GM18858 (cell line): ENCODE measurements at regions not wholly inside any gene's neighbourhood (a gene's known extent, or its start where the extent isn't known, plus 50 kb on each side); places are given as distances from the start of the nearest gene placed in this dataset.

ENCODE experiments used
- ATAC-seq: cut with Tn5 transposase; IDR thresholded peaks from one replicate; pipeline ENCODE4 v1.9.1; 2021; ENCODE audit not compliant: unreplicated experiment

- ATAC-seq: no peak
These were observed 376.9 kb downstream of the PPP3CA start for GRCh38 chr4:100970414-100970813.

- ATAC-seq: no peak
These were observed 377.4 kb downstream of the PPP3CA start for GRCh38 chr4:100969925-100970324.

GRCh38 chr4:100968046-100968445 lies 379.3 kb downstream of the PPP3CA start:
- no peak for ATAC-seq

- ATAC-seq: no peak
These were observed 383.7 kb downstream of the PPP3CA start for GRCh38 chr4:100963627-100964026.

GRCh38 chr4:100962698-100963097 lies 384.6 kb downstream of the PPP3CA start:
- ATAC-seq: peak; percentile 77

- ATAC-seq: no peak
These were observed 387.1 kb downstream of the PPP3CA start for GRCh38 chr4:100960232-100960631.

GRCh38 chr4:100954046-100954445 lies 393.3 kb downstream of the PPP3CA start:
- ATAC-seq: no peak

GRCh38 chr4:100953616-100954015 lies 393.7 kb downstream of the PPP3CA start:
- ATAC-seq: no peak

- no peak for ATAC-seq
These were observed 394.7 kb downstream of the PPP3CA start for GRCh38 chr4:100952590-100952989.

- no peak for ATAC-seq
These were observed 397.9 kb downstream of the PPP3CA start for GRCh38 chr4:100949350-100949935.

- no peak for ATAC-seq
These were observed 398.4 kb downstream of the PPP3CA start for GRCh38 chr4:100948911-100949310.

GRCh38 chr4:100945789-100946188 lies 401.5 kb downstream of the PPP3CA start:
- ATAC-seq: peak; percentile 35

- no peak for ATAC-seq
These were observed 408.6 kb downstream of the PPP3CA start for GRCh38 chr4:100938698-100939097.

- ATAC-seq: no peak
These were observed 410.5 kb downstream of the PPP3CA start for GRCh38 chr4:100936661-100937375.

GRCh38 chr4:100935090-100935489 lies 412.2 kb downstream of the PPP3CA start:
- no peak for ATAC-seq

- ATAC-seq: no peak
These were observed 413.7 kb downstream of the PPP3CA start for GRCh38 chr4:100933628-100934027.

- no peak for ATAC-seq
These were observed 411.9 kb upstream of the EMCN start for GRCh38 chr4:100929758-100930157.

- ATAC-seq: no peak
These were observed 411.3 kb upstream of the EMCN start for GRCh38 chr4:100929135-100929534.

GRCh38 chr4:100926039-100926717 lies 408.4 kb upstream of the EMCN start:
- peak; percentile 77 for ATAC-seq

GRCh38 chr4:100913685-100914084 lies 395.9 kb upstream of the EMCN start:
- ATAC-seq: no peak

GRCh38 chr4:100908540-100908939 lies 390.7 kb upstream of the EMCN start:
- no peak for ATAC-seq
